DOHH2 (cell line): ENCODE measurements at regions not wholly inside any gene's neighbourhood (a gene's known extent, or its start where the extent isn't known, plus 50 kb on each side); places are given as distances from the start of the nearest gene placed in this dataset.

Source experiments
- H3F3A ChIP-seq: fragments of 200-600 bp; sonication (generic), shearing (Covaris generic); 2 replicates; pipeline ENCODE4 v1.6.0; 2016; ENCODE audit warnings: antibody characterized with exemption, mild to moderate bottlenecking; ENCODE audit not compliant: control insufficient read depth, insufficient read depth
- H3K27ac ChIP-seq: fragments of 200-600 bp; sonication (generic); 2 replicates; pipeline ENCODE4 v1.5.1; 2014; ENCODE audit warnings: low read depth, mild to moderate bottlenecking, low read length, moderate library complexity
- H3K27me3 ChIP-seq: fragments of 200-600 bp; sonication (generic); 2 replicates; pipeline ENCODE4 v1.6.1; 2014; ENCODE audit warnings: mild to moderate bottlenecking, low read length, mixed read lengths; ENCODE audit not compliant: control insufficient read depth
- H3K36me3 ChIP-seq: fragments of 200-600 bp; sonication (generic); 2 replicates; pipeline ENCODE4 v1.6.1; 2014; ENCODE audit warnings: mild to moderate bottlenecking, low read length, moderate library complexity, mixed read lengths; ENCODE audit not compliant: control insufficient read depth
- H3K4me1 ChIP-seq: fragments of 200-600 bp; sonication (generic); 2 replicates; pipeline ENCODE4 v1.6.1; 2014; ENCODE audit warnings: mild to moderate bottlenecking, low read length, mixed read lengths; ENCODE audit not compliant: control insufficient read depth
- H3K4me2 ChIP-seq: fragments of 200-600 bp; sonication (generic); 2 replicates; pipeline ENCODE4 v1.6.0; 2014; ENCODE audit warnings: mild to moderate bottlenecking, low read length, moderate library complexity
- H3K4me3 ChIP-seq: fragments of 200-600 bp; sonication (generic); 2 replicates; pipeline ENCODE4 v1.5.1; 2014; ENCODE audit warnings: mild to moderate bottlenecking, low read length, mixed read lengths
- H3K79me2 ChIP-seq: fragments of 200-600 bp; sonication (generic); 2 replicates; pipeline ENCODE4 v1.6.1; 2014; ENCODE audit warnings: mild to moderate bottlenecking, low read length, mixed read lengths; ENCODE audit not compliant: control insufficient read depth
- H3K9me2 ChIP-seq: fragments of 200-600 bp; sonication (generic); replicated peaks from 2 replicates; pipeline ENCODE4 v1.6.1; 2014; ENCODE audit warnings: mild to moderate bottlenecking, low read length, mixed read lengths; ENCODE audit not compliant: control insufficient read depth
- H3K9me3 ChIP-seq: fragments of 200-600 bp; sonication (generic); 2 replicates; pipeline ENCODE4 v1.6.1; 2014; ENCODE audit warnings: antibody characterized with exemption, low read length, mixed read lengths; ENCODE audit not compliant: control insufficient read depth, insufficient read depth
- H4K20me1 ChIP-seq: fragments of 200-600 bp; sonication (generic); 2 replicates; pipeline ENCODE4 v1.6.0; 2014; ENCODE audit warnings: low read depth, mild to moderate bottlenecking, antibody characterized with exemption, low read length, moderate library complexity; ENCODE audit not compliant: control insufficient read depth, insufficient read depth
- EZH2phosphoT487 ChIP-seq: fragments of 200-600 bp; sonication (generic); IDR thresholded peaks from 2 replicates; pipeline ENCODE4 v1.6.1; 2017; ENCODE audit warnings: borderline replicate concordance, mild to moderate bottlenecking, antibody characterized with exemption, low read length, moderate library complexity, mixed read lengths
- TF ChIP-seq, protein P1 (sequence below): fragments of 200-600 bp; sonication (generic); IDR thresholded peaks from one replicate; pipeline ENCODE4 v1.5.1; 2014; ENCODE audit warnings: antibody characterized with exemption, mild to moderate bottlenecking, low read depth, low read length; ENCODE audit not compliant: poor library complexity, severe bottlenecking

DNA sequence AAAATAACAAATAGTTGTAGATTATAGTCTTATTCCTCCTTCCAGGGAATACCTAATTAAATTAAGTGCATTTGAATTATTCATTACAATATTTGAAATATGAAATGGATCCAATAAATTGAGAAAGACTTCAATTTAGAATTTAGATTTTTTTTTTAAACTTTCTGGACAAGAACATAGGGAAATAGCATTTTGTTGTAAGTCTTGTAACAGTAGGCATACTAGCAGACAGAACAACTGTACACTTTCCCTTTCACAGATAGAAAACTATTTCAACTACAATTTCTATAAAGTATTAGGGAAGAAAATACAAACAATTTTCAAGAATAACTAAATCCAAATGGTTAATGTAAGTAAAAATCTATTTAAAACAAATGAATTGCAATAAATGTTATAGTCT is 577.5 kb downstream of the USP25 start:
- Histone ChIP-seq H3K4me2 (no peak overlapping the region), H4K20me1 (no peaks in the 10 kb centered on the region), H3F3A (no peaks in the 10 kb centered on the region), H3K36me3 (no peaks in the 10 kb centered on the region), H3K4me1 (no peaks in the 10 kb centered on the region), H3K9me2 (no peaks in the 10 kb centered on the region), H3K27me3 (no peaks in the 10 kb centered on the region), H3K4me3 (no peak overlapping the region), H3K79me2 (no peaks in the 10 kb centered on the region), H3K9me3 (no peaks in the 10 kb centered on the region), H3K27ac (no peak overlapping the region)
- TF ChIP-seq, protein P1, sequence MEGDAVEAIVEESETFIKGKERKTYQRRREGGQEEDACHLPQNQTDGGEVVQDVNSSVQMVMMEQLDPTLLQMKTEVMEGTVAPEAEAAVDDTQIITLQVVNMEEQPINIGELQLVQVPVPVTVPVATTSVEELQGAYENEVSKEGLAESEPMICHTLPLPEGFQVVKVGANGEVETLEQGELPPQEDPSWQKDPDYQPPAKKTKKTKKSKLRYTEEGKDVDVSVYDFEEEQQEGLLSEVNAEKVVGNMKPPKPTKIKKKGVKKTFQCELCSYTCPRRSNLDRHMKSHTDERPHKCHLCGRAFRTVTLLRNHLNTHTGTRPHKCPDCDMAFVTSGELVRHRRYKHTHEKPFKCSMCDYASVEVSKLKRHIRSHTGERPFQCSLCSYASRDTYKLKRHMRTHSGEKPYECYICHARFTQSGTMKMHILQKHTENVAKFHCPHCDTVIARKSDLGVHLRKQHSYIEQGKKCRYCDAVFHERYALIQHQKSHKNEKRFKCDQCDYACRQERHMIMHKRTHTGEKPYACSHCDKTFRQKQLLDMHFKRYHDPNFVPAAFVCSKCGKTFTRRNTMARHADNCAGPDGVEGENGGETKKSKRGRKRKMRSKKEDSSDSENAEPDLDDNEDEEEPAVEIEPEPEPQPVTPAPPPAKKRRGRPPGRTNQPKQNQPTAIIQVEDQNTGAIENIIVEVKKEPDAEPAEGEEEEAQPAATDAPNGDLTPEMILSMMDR = no peak
- TF ChIP-seq EZH2phosphoT487 = no peak

DNA sequence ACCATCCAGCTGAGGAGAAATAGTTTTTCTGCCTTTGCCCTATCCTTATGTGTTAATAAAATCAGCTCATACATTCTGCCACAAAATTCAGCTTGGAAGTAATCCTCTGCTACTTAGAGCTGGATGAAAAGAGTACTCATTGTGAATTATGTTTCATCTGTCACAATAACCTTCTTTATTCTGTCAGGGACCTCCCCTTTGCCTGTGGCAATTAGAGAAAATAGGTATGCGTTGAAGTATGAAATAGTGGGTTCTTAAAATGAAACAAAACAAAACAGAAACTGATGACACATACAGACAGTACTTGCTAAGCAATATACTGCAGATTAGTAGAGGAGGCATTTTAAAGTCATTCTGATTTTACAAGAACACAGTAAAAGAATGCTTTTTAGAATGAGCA is 578.5 kb downstream of the USP25 start:
- Histone ChIP-seq H3K4me2 (no peak overlapping the region), H3K36me3 (no peaks in the 10 kb centered on the region), H3K4me1 (no peaks in the 10 kb centered on the region)

DNA sequence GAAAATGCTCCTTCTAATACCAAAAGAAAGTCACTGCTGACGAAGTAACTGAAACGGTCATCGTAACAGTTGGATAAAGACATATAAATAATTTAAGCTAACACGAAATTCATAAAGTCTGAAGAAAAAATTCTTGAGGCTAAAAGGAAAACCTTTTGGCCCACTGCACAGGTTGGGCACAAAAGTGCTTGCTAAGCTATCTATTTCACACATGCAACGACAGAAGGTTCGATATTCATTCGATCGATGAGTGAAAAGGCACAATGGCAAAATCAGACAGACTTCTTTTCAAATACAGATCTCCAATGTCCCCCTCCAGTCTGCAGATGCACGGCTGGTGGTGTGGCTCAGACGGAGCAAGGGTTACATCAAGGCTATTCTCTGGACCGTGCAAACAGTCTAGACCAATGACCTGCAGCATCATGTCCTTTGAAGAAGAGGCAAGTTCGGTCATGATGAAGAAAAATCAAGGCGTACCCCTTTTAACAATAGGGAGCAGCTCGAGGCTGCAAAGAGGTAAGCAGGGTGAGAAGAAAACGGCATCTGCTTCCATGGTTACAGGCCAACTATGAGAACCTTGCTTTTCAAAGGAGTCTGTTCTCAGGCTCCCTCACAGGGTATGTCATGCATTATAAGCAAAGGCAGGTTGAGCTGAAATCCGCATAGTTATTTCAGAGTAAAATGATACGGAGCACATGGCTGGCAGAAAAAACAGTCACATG is 579.6 kb downstream of the USP25 start:
- Histone ChIP-seq H3K4me2 (no peak overlapping the region), H3F3A (no peaks in the 10 kb centered on the region), H4K20me1 (no peaks in the 10 kb centered on the region), H3K36me3 (no peaks in the 10 kb centered on the region), H3K27me3 (no peaks in the 10 kb centered on the region), H3K9me3 (no peaks in the 10 kb centered on the region), H3K4me3 (no peak overlapping the region), H3K9me2 (no peaks in the 10 kb centered on the region), H3K27ac (no peak overlapping the region), H3K79me2 (no peaks in the 10 kb centered on the region), H3K4me1 (no peaks in the 10 kb centered on the region)
- TF ChIP-seq EZH2phosphoT487 = no peak
- TF ChIP-seq, protein P1 = no peak

More for the DNA sequence above, 578.5 kb downstream of the USP25 start:
- Histone ChIP-seq H3K27me3 (no peaks in the 10 kb centered on the region), H3K4me3 (no peak overlapping the region), H3K27ac (no peak overlapping the region), H4K20me1 (no peaks in the 10 kb centered on the region), H3K79me2 (no peaks in the 10 kb centered on the region), H3K9me2 (no peaks in the 10 kb centered on the region), H3F3A (no peaks in the 10 kb centered on the region), H3K9me3 (no peaks in the 10 kb centered on the region)
- TF ChIP-seq EZH2phosphoT487 = no peak
- TF ChIP-seq, protein P1 = no peak

DNA sequence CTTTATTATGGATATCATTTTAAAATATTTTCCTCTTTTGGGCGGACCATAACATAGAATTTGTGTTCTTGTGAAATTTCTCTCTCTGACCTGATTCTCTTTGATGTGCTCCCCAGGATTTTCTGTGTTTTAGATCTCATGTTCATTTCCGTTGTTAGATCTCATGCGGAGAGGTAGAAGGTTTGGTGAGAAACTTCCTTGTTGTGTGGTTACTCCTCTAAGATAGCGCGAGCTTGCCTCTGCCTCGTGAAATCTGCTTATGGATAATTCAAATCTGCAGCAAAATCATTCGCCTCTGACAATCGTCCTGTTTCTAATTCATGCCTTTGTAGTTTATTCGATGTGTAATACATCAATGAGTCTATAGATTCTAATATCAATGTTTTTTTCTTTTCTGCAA is 580.4 kb downstream of the USP25 start:
- Histone ChIP-seq H3K4me3 (no peak overlapping the region), H3K9me2 (no peaks in the 10 kb centered on the region), H3K79me2 (no peaks in the 10 kb centered on the region), H3K4me1 (no peaks in the 10 kb centered on the region), H3K4me2 (no peak overlapping the region), H3F3A (no peaks in the 10 kb centered on the region), H3K36me3 (no peaks in the 10 kb centered on the region), H3K27ac (no peak overlapping the region), H3K27me3 (no peaks in the 10 kb centered on the region), H4K20me1 (no peaks in the 10 kb centered on the region), H3K9me3 (no peaks in the 10 kb centered on the region)
- TF ChIP-seq, protein P1 = no peak
- no peak for TF ChIP-seq EZH2phosphoT487
